H9 (cell line): ENCODE measurements at regions not wholly inside any gene's neighbourhood (a gene's known extent, or its start where the extent isn't known, plus 50 kb on each side); places are given as distances from the start of the nearest gene placed in this dataset.

Experiments used
- DNase-seq: peaks from one replicate; pipeline ENCODE4 v3.0.0-alpha.2; 2017
- H2AFZ ChIP-seq: one replicate; pipeline ENCODE4 v1.6.1; 2013; ENCODE audit warnings: mild to moderate bottlenecking, low read length, control low read depth, moderate library complexity
- H2AK5ac ChIP-seq: 2 replicates; pipeline ENCODE4 v1.6.1; 2013; ENCODE audit warnings: low read length, control low read depth, mixed read lengths; ENCODE audit not compliant: insufficient read length
- H2BK120ac ChIP-seq: one replicate; pipeline ENCODE4 v1.6.1; 2013; ENCODE audit warnings: low read depth, mild to moderate bottlenecking, low read length, control low read depth, inconsistent platforms; ENCODE audit not compliant: poor library complexity, severe bottlenecking
- H2BK12ac ChIP-seq: 2 replicates; pipeline ENCODE4 v1.6.1; 2013; ENCODE audit warnings: low read length, control low read depth, mixed read lengths, low read depth; ENCODE audit not compliant: insufficient read length
- H2BK15ac ChIP-seq: 2 replicates; pipeline ENCODE4 v1.6.1; 2013; ENCODE audit warnings: low read depth, low read length, control low read depth
- H2BK20ac ChIP-seq: one replicate; pipeline ENCODE4 v1.6.1; 2013; ENCODE audit warnings: low read depth, mild to moderate bottlenecking, low read length, control low read depth, inconsistent platforms; ENCODE audit not compliant: poor library complexity, severe bottlenecking
- H2BK5ac ChIP-seq: 2 replicates; pipeline ENCODE4 v1.6.1; 2013; ENCODE audit warnings: low read length, control low read depth, mixed read lengths; ENCODE audit not compliant: insufficient read length
- H3K14ac ChIP-seq: 2 replicates; pipeline ENCODE4 v1.6.1; 2013; ENCODE audit warnings: low read length, control low read depth; ENCODE audit not compliant: insufficient read depth
- H3K18ac ChIP-seq: 2 replicates; pipeline ENCODE4 v1.6.1; 2013; ENCODE audit warnings: low read depth, mild to moderate bottlenecking, mixed read lengths, low read length, control low read depth; ENCODE audit not compliant: insufficient read length
- H3K23ac ChIP-seq: 2 replicates; pipeline ENCODE4 v1.6.1; 2013; ENCODE audit warnings: low read length, control low read depth, mixed read lengths, low read depth; ENCODE audit not compliant: insufficient read length
- H3K23me2 ChIP-seq: 2 replicates; pipeline ENCODE4 v1.6.1; 2013; ENCODE audit warnings: low read depth, mild to moderate bottlenecking, mixed read lengths, low read length, control low read depth; ENCODE audit not compliant: insufficient read length, poor library complexity, severe bottlenecking
- H3K27ac ChIP-seq: 2 replicates; pipeline ENCODE4 v1.5.1; 2013; ENCODE audit warnings: low read length, control low read depth, mixed read lengths, low read depth; ENCODE audit not compliant: insufficient read length
- H3K27me3 ChIP-seq: 2 replicates; pipeline ENCODE4 v1.6.1; 2013; ENCODE audit warnings: low read length, control low read depth, inconsistent platforms; ENCODE audit not compliant: insufficient read depth
- H3K4ac ChIP-seq: 2 replicates; pipeline ENCODE4 v1.6.1; 2013; ENCODE audit warnings: low read depth, mild to moderate bottlenecking, control low read depth, inconsistent platforms, low read length, moderate library complexity
- H3K4me1 ChIP-seq: 2 replicates; pipeline ENCODE4 v1.6.1; 2013; ENCODE audit warnings: low read length, control low read depth, inconsistent platforms; ENCODE audit not compliant: insufficient read depth
- H3K4me2 ChIP-seq: 2 replicates; pipeline ENCODE4 v1.6.1; 2013; ENCODE audit warnings: low read length, control low read depth, mixed read lengths; ENCODE audit not compliant: insufficient read length, insufficient read depth
- H3K56ac ChIP-seq: 2 replicates; pipeline ENCODE4 v1.6.1; 2013; ENCODE audit warnings: low read depth, mild to moderate bottlenecking, mixed read lengths, low read length, control low read depth; ENCODE audit not compliant: insufficient read length
- H3K79me1 ChIP-seq: 2 replicates; pipeline ENCODE4 v1.6.1; 2013; ENCODE audit warnings: low read depth, mild to moderate bottlenecking, moderate library complexity, low read length, control low read depth, inconsistent platforms; ENCODE audit not compliant: insufficient read depth, poor library complexity, severe bottlenecking
- H3K79me2 ChIP-seq: 2 replicates; pipeline ENCODE4 v1.6.1; 2013; ENCODE audit warnings: low read length, control low read depth, inconsistent platforms; ENCODE audit not compliant: insufficient read depth
- H3K9ac ChIP-seq: 2 replicates; pipeline ENCODE4 v1.6.1; 2013; ENCODE audit warnings: low read length, control low read depth, mixed read lengths; ENCODE audit not compliant: insufficient read length; ENCODE audit errors: extremely low read depth
- H3K9me3 ChIP-seq: one replicate; pipeline ENCODE4 v1.6.1; 2013; ENCODE audit warnings: low read depth, low read length, inconsistent platforms; ENCODE audit not compliant: control insufficient read depth
- H3T11ph ChIP-seq: one replicate; pipeline ENCODE4 v1.6.1; 2013; ENCODE audit warnings: mild to moderate bottlenecking, low read length, control low read depth, inconsistent platforms
- H4K20me1 ChIP-seq: one replicate; pipeline ENCODE4 v1.6.1; 2013; ENCODE audit not compliant: control insufficient read depth, insufficient read length, insufficient read depth
- H4K5ac ChIP-seq: 2 replicates; pipeline ENCODE4 v1.6.1; 2013; ENCODE audit warnings: low read depth, mild to moderate bottlenecking, mixed read lengths, low read length, control low read depth; ENCODE audit not compliant: insufficient read length
- H4K8ac ChIP-seq: replicated peaks from 2 replicates; pipeline ENCODE4 v1.6.1; 2013; ENCODE audit warnings: low read length, control low read depth, mixed read lengths, low read depth; ENCODE audit not compliant: insufficient read length
- H4K91ac ChIP-seq: 2 replicates; pipeline ENCODE4 v1.6.1; 2013; ENCODE audit warnings: low read depth, mild to moderate bottlenecking, moderate library complexity, mixed read lengths, low read length, control low read depth; ENCODE audit not compliant: insufficient read length
- H3K27ac Mint-ChIP-seq, 3 experiments: 2 replicates in 2 of 3; 3 replicates in 1 of 3; pipeline ENCODE4 v1.8.0; 2020 to 2021; ENCODE audit warnings: mixed read lengths in 3 of 3, mild to moderate bottlenecking in 1 of 3, moderate library complexity in 1 of 3
- H3K27me3 Mint-ChIP-seq: 2 replicates; pipeline ENCODE4 v1.8.0; 2021; ENCODE audit warnings: low read depth, mild to moderate bottlenecking, moderate library complexity, mixed read lengths
- H3K36me3 Mint-ChIP-seq, 3 experiments: 2 replicates in 2 of 3; 3 replicates in 1 of 3; pipeline ENCODE4 v1.8.0; 2020 to 2021; ENCODE audit warnings: low read depth in 3 of 3, mixed read lengths in 3 of 3; ENCODE audit not compliant: insufficient read depth in 1 of 3
- H3K4me1 Mint-ChIP-seq, 2 experiments: 2 replicates each; pipeline ENCODE4 v1.8.0; 2020; ENCODE audit warnings: mixed read lengths in 2 of 2
- H3K4me3 Mint-ChIP-seq, 2 experiments: 2 replicates in 1 of 2; 3 replicates in 1 of 2; pipeline ENCODE4 v1.8.0; 2020 to 2021; ENCODE audit warnings: mild to moderate bottlenecking in 2 of 2, mixed read lengths in 2 of 2, moderate library complexity in 1 of 2
- H3K9me3 Mint-ChIP-seq, 2 experiments: 2 replicates in 1 of 2; 3 replicates in 1 of 2; pipeline ENCODE4 v1.8.0; 2020; ENCODE audit warnings: mild to moderate bottlenecking in 2 of 2, mixed read lengths in 2 of 2, moderate library complexity in 1 of 2
- WGBS: extraction: QIAGEN DNeasy Blood & Tissue Kit; methylation state at CpG from one replicate; pipeline ENCODE4 v1.1.7; 2013; ENCODE audit warnings: missing lambda C conversion rate, low lambda C conversion rate, mixed read lengths; ENCODE audit not compliant: insufficient read length; ENCODE audit errors: extremely low coverage; 5-methylcytosine and 5-hydroxymethylcytosine counted together
- TF ChIP-seq, protein P1 (sequence below): fragments of 200-600 bp; sonication (generic); conservative IDR thresholded peaks from 3 replicates; pipeline ENCODE4 v1.8.0; 2021; ENCODE audit warnings: antibody characterized with exemption, mild to moderate bottlenecking

DNA sequence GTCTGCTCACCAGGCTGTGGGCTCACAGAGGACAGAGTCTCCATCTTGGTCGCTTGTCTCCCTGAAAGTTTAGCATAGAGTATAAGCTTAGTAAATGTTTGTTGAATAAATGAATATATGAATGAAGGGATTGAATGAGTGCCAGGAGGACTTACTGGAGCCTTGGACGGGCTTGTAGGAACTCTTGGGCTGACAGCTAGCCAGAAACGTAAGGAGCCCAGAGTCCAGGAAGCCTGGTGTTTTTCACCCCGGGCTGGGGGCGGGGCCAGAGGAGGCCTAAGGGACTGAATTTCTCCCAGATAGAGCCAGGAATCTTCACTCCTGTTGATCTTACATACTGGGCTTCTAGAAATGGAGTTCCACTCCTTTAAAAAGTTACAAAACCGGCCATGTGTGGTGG, 68.5 kb upstream of the SRSF6 start:
- Histone ChIP-seq H2BK15ac (no peak overlapping the region), H4K5ac (no peak overlapping the region), H4K91ac (no peak overlapping the region), H2AFZ (no peak overlapping the region), H3K79me2 (no peaks in the 10 kb centered on the region), H3K27me3 (no peaks in the 10 kb centered on the region), H4K20me1 (peaks cover 3% of the 10 kb centered on the region), H3K56ac (no peak overlapping the region), H3K18ac (no peak overlapping the region), H2BK12ac (no peak overlapping the region), H3K4me1 (no peaks in the 10 kb centered on the region), H2AK5ac (no peak overlapping the region), H3K23ac (no peak overlapping the region), H3K23me2 (no peaks in the 10 kb centered on the region), H3K9me3 (no peaks in the 10 kb centered on the region), H3T11ph (no peak overlapping the region), H2BK5ac (no peak overlapping the region), H3K27ac (no peak overlapping the region), H3K14ac (no peak overlapping the region), H3K79me1 (no peaks in the 10 kb centered on the region), H2BK120ac (no peak overlapping the region), H3K4ac (no peak overlapping the region), H2BK20ac (no peak overlapping the region), H3K9ac (no peak overlapping the region), H4K8ac (no peak overlapping the region), H3K4me2 (no peak overlapping the region)
- Mint-ChIP-seq H3K27ac (no peak overlapping the region), H3K27me3 (peaks cover 10% of the 10 kb centered on the region), H3K4me1 (peaks cover 2 to 7% of the 10 kb centered on the region in 2 experiments; a peak in 1 of 4 replicates), H3K36me3 (no peaks in the 10 kb centered on the region), H3K9me3 (no peaks in the 10 kb centered on the region; a peak in 1 of 5 replicates), H3K4me3 (no peak overlapping the region)
- WGBS = no CpG with 5 or more reads among the region's 6 CpGs
- TF ChIP-seq, protein P1, sequence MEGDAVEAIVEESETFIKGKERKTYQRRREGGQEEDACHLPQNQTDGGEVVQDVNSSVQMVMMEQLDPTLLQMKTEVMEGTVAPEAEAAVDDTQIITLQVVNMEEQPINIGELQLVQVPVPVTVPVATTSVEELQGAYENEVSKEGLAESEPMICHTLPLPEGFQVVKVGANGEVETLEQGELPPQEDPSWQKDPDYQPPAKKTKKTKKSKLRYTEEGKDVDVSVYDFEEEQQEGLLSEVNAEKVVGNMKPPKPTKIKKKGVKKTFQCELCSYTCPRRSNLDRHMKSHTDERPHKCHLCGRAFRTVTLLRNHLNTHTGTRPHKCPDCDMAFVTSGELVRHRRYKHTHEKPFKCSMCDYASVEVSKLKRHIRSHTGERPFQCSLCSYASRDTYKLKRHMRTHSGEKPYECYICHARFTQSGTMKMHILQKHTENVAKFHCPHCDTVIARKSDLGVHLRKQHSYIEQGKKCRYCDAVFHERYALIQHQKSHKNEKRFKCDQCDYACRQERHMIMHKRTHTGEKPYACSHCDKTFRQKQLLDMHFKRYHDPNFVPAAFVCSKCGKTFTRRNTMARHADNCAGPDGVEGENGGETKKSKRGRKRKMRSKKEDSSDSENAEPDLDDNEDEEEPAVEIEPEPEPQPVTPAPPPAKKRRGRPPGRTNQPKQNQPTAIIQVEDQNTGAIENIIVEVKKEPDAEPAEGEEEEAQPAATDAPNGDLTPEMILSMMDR = no peak
- no peak for DNase-seq
